DMS79 treated with DMSO at 0.1 percent for 48 hours (cell line): ENCODE measurements at regions not wholly inside any gene's neighbourhood (a gene's known extent, or its start where the extent isn't known, plus 50 kb on each side); places are given as distances from the start of the nearest gene placed in this dataset.
"Not testable (repeated sequence)": the region's sequence is repeated elsewhere in the genome, so short reads cannot be mapped to it uniquely, and the experiment has no call there.

Experiments used
- DNase-seq: peaks from one replicate; lab custom pipeline; 2025; lab: John Stamatoyannopoulos, UW

GRCh38 chr21:36601362-36601761 lies 97.6 kb upstream of the SIM2 start:
- DNase-seq = no peak

GRCh38 chr21:36602735-36603134 lies 96.2 kb upstream of the SIM2 start:
- DNase-seq = no peak

- no peak for DNase-seq
These were observed 95.7 kb upstream of the SIM2 start for GRCh38 chr21:36603221-36603620.

- DNase-seq = no peak
These were observed 93.5 kb upstream of the SIM2 start for GRCh38 chr21:36605426-36605825.

GRCh38 chr21:36606287-36606982 lies 92.5 kb upstream of the SIM2 start:
- no peak for DNase-seq

DNA sequence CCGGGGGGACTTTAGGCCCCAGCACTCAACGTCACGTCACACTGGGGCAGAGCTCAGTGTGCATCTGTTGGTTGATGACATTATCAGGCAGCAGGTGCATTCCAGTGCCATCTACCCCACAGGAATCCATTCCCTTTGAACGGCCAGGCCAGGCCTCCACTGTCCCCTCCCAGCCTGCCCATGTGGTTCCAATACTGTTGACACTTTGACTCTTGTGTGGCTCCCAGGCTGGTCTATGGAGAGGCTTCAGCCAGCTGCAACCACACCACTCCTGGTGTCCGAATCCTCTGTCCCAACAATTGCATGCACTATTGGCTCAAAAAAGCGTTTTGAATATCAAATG lies 92.0 kb upstream of the SIM2 start:
- DNase-seq = no peak

GRCh38 chr21:36608041-36608896 lies 90.6 kb upstream of the SIM2 start:
- DNase-seq = no peak

DNA sequence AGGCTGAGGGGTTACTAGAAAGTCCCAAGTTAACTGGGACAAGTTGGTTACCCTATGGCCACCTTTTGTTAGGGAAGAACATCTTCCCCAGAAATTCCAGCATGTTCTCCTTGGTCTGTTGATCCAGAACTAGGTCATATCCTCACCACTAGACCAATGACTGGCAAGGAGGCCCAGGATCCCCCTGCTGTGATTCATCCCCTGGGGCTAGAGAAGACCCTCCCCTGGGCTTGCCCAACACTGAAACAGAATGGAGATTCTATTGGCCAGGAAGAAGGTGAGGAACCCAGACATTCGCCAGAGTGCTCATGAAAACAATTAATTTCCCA lies 90.1 kb upstream of the SIM2 start:
- no peak for DNase-seq

GRCh38 chr21:36609654-36610053 lies 89.3 kb upstream of the SIM2 start:
- no peak for DNase-seq

- no peak for DNase-seq
These were observed 88.7 kb upstream of the SIM2 start for GRCh38 chr21:36610201-36610600.

GRCh38 chr21:36610935-36611334 lies 88.0 kb upstream of the SIM2 start:
- no peak for DNase-seq

DNA sequence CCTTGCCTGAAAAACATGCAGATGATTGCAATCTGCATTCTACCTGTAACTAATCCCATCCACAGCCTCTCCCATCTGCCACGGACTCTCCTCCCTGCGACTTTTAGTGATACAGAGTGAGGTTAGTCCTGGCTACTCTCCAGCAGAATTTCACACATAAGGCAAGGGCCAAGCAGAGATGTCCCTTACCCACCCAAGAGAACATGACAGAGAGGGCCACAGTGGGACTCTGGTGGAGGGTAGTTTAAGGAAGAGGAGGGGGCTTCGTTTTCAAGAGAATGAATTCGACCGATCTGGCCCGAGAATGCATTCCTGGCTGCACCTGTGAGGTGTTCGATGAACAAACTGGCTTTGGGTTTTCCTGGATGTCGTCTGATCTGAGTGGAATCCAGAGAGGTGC lies 87.5 kb upstream of the SIM2 start:
- no peak for DNase-seq

- no peak for DNase-seq
These were observed 85.9 kb upstream of the SIM2 start for GRCh38 chr21:36613059-36613458.

DNA sequence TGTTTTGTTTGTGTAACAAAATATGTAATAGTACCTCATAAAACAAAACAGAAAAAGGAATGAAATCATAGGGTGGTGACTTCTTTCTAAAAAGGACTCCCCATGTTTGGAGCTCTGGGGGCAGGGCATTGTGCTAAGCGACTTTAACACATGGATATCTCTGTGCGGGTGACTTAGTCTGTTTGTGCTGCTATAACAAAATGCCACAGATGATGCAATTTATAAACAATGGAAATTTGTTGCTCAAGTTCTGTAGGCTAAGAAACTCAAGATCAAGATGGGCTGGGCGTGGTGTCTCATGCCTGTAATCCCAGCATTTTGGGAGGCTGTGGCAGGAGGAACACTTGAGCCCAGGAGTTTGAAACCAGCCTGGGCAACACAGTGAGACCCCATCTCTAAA lies 85.4 kb upstream of the SIM2 start:
- no peak for DNase-seq

- no peak for DNase-seq
These were observed 83.5 kb upstream of the SIM2 start for GRCh38 chr21:36615274-36615964.

DNA sequence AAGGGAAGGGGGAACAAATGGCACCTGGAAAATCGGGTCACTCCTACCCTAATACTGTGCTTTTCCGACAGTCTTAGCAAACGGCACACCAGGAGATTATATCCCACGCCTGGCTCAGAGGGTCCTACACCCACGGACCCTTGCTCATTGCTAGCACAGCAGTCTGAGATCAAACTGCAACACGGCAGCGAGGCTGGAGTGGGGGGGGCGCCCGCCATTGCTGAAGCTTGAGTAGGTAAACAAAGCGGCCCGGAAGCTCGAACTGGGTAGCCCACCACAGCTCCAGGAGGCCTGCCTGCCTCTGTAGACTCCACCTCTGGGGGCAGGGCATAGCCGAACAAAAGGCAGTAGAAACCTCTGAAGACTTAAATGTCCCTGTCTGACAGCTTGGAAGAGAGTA lies 82.1 kb upstream of the SIM2 start:
- DNase-seq = not testable (repeated sequence)

DNA sequence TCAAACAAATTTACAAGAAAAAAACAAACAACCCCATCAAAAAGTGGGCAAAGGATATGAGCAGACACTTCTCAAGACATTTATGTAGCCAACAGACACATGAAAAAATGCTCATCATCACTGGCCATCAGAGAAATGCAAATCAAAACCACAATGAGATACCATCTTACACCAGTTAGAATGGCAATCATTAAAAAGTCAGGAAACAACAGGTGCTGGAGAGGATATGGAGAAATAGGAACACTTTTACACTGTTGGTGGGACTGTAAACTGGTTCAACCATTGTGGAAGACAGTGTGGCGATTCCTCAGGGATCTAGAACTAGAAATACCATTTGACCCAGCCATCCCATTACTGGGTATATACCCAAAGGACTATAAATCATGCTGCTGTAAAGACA lies 77.1 kb upstream of the SIM2 start:
- DNase-seq = not testable (repeated sequence)

DNA sequence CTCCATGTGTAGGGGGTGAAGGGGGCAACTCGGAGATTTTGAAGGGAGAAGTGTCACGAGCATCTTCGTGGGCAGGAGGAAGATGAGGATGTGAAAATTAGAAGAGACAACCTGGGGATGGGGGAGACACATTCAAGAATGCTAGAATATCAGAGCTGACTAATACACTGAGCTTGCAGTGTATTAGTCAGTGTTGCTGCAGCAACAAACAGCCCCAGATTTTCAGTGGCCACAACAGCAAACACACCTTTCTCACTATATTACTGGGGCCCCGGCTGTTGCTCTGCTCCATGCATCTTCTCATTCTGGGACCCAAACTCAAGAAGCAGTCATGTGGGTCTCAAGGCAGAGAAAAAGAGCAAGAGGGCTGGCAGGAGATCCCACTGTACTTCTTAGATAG lies 74.8 kb upstream of the SIM2 start:
- no peak for DNase-seq

GRCh38 chr21:36626791-36627190 lies 72.1 kb upstream of the SIM2 start:
- DNase-seq = no peak

DNA sequence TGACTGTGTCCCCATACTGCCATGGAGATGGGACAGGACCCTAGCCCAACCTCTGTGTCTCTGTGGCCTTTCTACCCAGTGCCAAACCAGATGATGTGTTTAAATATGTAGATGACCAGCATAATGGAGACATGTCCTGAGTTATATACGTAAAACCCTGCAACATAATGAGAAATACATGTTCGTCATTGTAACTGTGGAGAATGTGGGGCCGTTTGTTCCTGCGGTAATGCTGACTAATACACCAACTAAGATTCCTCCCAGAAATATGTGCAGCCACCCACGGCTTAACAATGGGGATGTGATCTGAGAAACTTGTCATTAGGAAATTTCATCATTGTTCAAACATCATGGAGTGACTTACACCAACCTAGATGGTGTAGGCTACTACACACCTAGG lies 71.7 kb upstream of the SIM2 start:
- DNase-seq = no peak

DNA sequence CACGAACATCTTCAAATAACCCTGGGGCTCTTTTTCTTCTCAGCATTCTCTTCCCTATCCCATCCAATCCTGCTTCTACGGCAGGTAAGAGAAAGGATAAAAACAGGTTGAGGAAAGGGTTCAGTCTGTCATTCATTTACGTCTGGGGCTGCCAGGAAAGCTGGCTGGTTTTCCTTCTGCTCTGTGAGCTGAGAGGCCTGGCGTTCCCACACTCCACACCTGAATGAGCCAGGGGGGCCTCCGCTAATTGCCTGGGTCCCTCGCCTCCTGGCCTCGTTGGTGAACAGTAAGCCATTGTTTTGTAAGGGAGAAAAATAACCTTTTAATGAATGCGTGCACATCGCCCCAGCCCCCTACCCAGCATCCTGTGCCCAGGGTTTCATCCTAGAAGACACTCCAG lies 70.8 kb upstream of the SIM2 start:
- DNase-seq = no peak

- DNase-seq = no peak
These were observed 70.0 kb upstream of the SIM2 start for GRCh38 chr21:36628761-36629460.
